ENCODE measurements at regions not wholly inside any gene's neighbourhood (a gene's known extent, or its start where the extent isn't known, plus 50 kb on each side); places are given as distances from the start of the nearest gene placed in this dataset.

DNA sequence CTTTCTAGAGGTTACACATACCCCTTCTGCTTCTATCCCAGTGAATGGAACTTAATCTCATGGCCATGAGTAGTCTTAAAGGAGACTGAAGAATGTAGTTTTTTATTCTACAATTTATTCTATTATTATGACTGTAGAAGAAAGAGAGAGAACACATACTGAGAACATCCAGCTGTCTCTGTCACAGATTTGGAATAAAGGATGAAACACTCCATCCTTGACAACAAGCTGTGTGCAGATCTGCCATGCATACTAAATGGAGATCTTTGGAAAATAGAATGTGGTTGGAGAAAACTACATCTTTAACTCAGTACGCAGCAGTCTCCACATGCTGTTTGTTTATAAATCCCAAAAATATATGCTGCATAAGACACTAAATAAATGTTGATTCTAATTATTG, 54.1 kb upstream of the NUDT7 start:
- DNase-seq = no peak

DNA sequence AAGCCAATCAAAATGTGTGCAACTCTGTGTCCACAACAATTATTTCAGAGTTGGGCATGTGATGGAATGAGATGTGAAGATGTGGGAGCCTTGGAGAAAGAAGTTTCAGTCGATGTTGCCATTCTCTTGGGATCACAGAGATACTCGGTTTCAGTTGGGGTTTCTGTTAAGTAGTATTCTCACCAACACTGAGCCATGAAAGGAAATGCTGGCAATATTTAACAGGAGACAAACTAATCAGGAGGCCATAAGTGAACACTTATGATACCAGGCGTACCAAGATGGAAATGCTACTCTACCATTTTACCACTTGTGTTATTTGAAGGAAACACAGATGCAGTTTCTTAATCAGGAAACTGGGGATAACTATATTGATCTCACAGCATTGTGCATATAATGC, 53.3 kb upstream of the NUDT7 start:
- DNase-seq = no peak

All from CD4-positive, alpha-beta T cell treated with Interleukin-10 for 1 hour (primary cell).